ENCODE measurements at regions not wholly inside any gene's neighbourhood (a gene's known extent, or its start where the extent isn't known, plus 50 kb on each side); places are given as distances from the start of the nearest gene placed in this dataset.
"Not testable (repeated sequence)": the region's sequence is repeated elsewhere in the genome, so short reads cannot be mapped to it uniquely, and the experiment has no call there.

DNA sequence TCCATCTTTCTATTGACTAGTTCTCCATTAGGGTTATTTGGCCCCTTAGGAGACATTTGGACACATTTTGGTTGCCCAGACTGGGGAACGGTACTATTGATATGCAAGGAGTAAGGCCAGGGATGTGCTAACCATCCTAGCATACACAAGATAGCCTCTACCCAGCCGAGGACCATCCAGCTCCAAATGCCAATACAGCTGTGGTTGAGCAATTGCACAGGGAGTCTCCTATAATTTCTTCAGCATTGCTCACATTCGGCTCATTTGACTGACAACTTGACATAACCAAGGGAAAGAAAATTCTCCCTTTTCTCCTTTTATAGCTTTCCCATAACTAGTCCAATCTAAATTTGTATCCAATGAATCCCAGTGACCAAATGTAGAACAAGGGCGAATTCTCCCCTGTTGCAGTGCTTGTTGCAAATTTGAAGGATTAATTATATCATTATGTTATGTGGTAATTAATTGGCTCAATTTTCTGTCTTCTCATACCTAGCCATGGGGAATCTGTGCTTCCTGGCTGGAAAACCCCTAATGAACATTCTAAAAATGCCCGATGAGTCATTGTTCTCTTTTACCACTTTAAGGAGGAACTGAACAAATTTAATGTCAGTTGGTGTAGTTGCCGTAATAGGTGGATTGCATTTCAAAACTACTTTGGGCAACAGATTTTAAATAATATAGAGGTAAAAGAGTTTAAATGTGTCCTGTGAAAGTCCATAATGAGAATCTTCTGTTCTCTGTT, 1625.3 kb downstream of the CDY2B start:
- DNase-seq (ENCODE audit: low read depth, low spot score); H3K9ac ChIP-seq (ENCODE audit: insufficient read length, low read depth); H3K36me3 ChIP-seq (ENCODE audit: insufficient read depth, insufficient read length, low read length); H3K4me3 ChIP-seq (ENCODE audit: insufficient read length, low read depth); H3K27me3 ChIP-seq (ENCODE audit: insufficient read depth, insufficient read length); H3K9me3 ChIP-seq (ENCODE audit: insufficient read depth, low read length); H3K4me1 ChIP-seq (ENCODE audit: insufficient read depth, insufficient read length): not testable (repeated sequence)

GRCh38 chrY:16255778-16256177, 1624.2 kb downstream of the CDY2B start:
- not testable (repeated sequence) for H3K9me3 ChIP-seq (ENCODE audit: insufficient read depth, low read length); H3K36me3 ChIP-seq (ENCODE audit: insufficient read depth, insufficient read length, low read length); H3K4me3 ChIP-seq (ENCODE audit: insufficient read length, low read depth); H3K27me3 ChIP-seq (ENCODE audit: insufficient read depth, insufficient read length); H3K9ac ChIP-seq (ENCODE audit: insufficient read length, low read depth); DNase-seq (ENCODE audit: low read depth, low spot score); H3K4me1 ChIP-seq (ENCODE audit: insufficient read depth, insufficient read length)
